ENCODE measurements at regions not wholly inside any gene's neighbourhood (a gene's known extent, or its start where the extent isn't known, plus 50 kb on each side); places are given as distances from the start of the nearest gene placed in this dataset.

DNA sequence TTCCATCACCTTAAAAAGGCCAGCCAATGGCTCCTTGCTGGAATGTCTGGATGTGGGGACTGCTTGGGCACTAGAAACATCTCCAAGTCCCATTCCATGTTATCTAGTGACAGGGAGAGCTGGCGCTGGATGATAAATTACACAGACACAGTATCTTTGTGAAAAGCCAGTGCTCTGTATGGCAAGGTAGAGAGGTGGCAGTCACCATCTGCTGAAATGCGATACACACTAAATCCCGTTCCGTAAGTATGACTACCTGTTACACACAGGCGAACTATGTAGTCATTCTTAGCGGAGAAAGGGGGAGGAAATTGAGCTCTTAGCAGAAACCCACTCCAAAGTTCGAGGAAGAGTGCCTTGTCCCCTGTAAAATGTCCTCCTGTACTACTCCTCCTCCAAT is 81.0 kb upstream of the MYOCD start:
- Mint-ChIP-seq H3K27me3 (peaks cover 18% of the 10 kb centered on the region), H3K27ac (no peak overlapping the region), H3K9me3 (peaks cover 6 to 19% of the 10 kb centered on the region in 2 donors), H3K4me1 (no peaks in the 10 kb centered on the region), H3K4me3 (no peak overlapping the region)
- DNase-seq: no peak
- no peak for ATAC-seq

DNA sequence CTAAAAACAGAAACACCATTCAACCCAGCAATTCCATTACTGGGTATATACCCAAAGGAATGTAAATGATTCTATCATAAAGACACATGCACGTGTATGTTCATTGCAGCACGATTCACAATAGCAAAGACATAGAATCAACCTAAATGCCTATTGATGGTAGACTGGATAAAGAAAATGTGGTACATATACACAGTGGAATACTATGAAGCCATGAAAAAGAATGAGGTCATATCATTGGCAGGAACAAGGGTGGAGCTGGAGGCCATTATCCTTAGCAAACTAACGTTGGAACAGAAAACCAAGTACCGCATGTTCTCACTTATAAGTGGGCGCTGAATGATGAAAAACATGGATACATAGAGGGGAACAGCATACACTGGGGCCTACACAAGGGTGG is 77.2 kb upstream of the MYOCD start:
- Mint-ChIP-seq H3K4me3 (no peak overlapping the region), H3K4me1 (no peaks in the 10 kb centered on the region), H3K27me3 (peaks cover 10% of the 10 kb centered on the region), H3K27ac (no peak overlapping the region), H3K9me3 (peaks cover 6 to 19% of the 10 kb centered on the region in 2 donors)
- DNase-seq: no peak
- no peak for ATAC-seq

DNA sequence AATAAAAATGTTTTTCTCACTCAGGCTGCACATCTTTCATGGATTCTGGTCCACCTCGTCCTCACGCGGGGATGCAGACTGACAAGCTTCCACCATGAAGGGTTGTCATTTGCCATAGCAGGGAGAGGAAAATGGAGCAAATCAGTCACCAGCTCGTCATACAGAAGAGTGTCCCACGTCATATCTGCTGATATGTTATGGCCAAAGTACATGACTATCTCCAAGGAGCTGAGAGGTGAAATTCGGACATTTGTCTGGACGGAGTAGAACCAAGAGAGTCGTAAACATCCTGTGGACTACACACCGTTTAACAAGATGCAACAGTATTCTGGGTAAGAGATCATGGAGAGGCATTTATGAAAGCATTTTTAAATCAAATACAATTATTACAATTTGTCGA is 75.3 kb upstream of the MYOCD start:
- no peaks in the 10 kb centered on the region for H3K4me1 Mint-ChIP-seq
- H3K4me3 Mint-ChIP-seq: no peak overlapping the region
- ATAC-seq: no peak
- H3K9me3 Mint-ChIP-seq: peaks cover 6 to 7% of the 10 kb centered on the region in 2 donors
- H3K27me3 Mint-ChIP-seq: no peaks in the 10 kb centered on the region
- H3K27ac Mint-ChIP-seq: no peak overlapping the region
- no peak for DNase-seq

DNA sequence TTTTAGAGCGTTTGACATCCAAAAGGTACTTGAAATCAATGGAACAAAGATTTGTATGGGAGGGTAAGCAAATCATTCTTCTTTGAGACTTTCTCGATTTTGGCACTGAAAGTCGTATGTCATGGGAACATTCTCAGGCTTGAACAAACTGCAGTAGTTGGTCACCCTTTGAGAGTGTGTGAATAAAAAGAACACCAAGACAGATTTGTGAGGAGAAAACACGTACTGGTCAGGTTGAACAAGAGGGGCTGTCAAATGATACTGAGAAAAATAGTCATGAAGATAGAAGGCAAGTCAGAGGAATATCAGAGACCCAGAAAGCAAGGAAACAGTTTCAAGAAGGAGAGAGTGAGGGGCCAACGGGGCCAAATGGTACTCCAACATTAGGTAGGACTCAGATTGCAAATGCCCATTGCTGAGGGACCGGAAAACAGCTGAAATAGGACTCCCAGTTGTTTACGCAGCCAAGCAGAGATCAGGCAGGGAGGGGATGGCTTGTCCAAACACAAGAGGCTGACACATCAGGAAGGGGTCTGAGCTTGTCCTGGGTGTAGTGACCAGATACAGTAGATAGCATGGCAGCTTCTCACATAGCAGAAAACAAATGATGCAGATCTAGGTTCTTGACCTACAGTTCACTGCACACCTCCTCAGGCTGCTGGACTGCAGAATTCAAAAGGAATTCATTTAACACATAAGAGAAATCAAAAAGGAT is 74.5 kb upstream of the MYOCD start:
- Mint-ChIP-seq H3K4me1 (no peaks in the 10 kb centered on the region), H3K9me3 (peaks cover 6 to 10% of the 10 kb centered on the region in 2 donors), H3K27ac (no peak overlapping the region), H3K4me3 (no peak overlapping the region), H3K27me3 (no peaks in the 10 kb centered on the region)
- ATAC-seq (no peak), DNase-seq (no peak)

DNA sequence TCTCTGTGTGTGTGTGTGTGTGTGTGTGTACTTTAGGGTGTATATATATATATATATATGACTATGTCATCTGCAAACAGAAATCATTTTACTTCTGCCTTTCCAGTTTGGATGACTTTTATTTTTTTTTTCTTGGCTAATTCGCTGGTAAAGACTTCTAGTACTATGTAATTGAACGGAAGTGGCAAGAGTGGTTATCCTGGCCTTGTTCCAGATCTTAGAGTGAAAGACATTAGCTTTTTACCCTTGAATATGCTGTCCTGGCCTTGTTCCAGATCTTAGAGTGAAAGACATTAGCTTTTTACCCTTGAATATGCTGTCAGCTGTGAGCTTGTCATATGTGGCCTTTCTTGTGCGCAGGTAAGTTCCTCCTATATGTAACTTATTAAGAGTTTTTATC is 72.7 kb upstream of the MYOCD start:
- ATAC-seq (no peak), DNase-seq (no peak)
- Mint-ChIP-seq H3K4me1 (no peaks in the 10 kb centered on the region), H3K9me3 (peaks cover 6 to 10% of the 10 kb centered on the region in 2 donors), H3K27me3 (no peaks in the 10 kb centered on the region), H3K4me3 (no peak overlapping the region), H3K27ac (no peak overlapping the region)

DNA sequence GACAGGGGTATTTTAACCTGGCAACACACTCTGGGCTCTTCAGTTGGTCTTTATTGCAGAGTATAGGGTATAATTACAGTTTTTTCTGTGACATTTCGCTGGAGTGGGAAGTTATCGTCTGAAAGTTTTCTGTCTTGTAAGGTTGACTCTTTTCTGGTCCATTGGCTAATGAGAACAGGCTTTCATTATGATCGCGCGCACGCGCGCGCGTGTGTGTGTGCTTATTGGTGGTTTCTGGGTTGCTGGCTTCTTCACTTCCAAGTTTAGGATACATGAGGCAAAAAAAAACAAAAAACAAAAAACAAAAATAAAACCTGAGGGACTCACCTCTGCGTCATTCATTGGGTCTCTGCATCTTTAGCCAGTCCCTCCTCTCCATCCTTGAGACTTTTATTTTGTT is 68.7 kb upstream of the MYOCD start:
- no peaks in the 10 kb centered on the region for H3K4me1 Mint-ChIP-seq
- H3K27me3 Mint-ChIP-seq: no peaks in the 10 kb centered on the region
- no peak overlapping the region for H3K4me3 Mint-ChIP-seq
- ATAC-seq (no peak), DNase-seq (no peak)
- peaks cover 0 to 10% of the 10 kb centered on the region in 2 donors for H3K9me3 Mint-ChIP-seq
- H3K27ac Mint-ChIP-seq: no peak overlapping the region

DNA sequence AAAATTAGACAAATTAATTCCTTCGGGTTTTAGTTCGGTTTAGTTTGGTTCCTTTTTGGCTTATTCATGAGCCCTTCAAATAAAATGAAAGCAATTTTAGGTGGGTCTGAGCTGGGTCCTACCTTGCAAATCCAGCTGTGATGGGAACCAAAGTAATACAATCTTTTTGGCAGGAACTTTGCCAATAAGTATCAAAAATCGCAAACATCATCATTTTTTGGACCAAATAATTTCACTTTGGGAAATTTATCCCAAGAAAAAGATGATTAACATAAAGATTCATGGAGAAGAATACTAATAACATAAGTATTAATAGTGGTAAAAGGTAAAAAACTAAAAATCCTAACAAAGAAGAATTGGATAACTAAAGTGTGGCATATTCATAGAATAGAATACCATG is 67.8 kb upstream of the MYOCD start:
- DNase-seq: no peak
- no peaks in the 10 kb centered on the region for H3K27me3 Mint-ChIP-seq
- H3K4me3 Mint-ChIP-seq: no peak overlapping the region
- no peak overlapping the region for H3K27ac Mint-ChIP-seq
- no peaks in the 10 kb centered on the region for H3K4me1 Mint-ChIP-seq
- no peak for ATAC-seq
- peaks cover 0 to 10% of the 10 kb centered on the region in 2 donors for H3K9me3 Mint-ChIP-seq

DNA sequence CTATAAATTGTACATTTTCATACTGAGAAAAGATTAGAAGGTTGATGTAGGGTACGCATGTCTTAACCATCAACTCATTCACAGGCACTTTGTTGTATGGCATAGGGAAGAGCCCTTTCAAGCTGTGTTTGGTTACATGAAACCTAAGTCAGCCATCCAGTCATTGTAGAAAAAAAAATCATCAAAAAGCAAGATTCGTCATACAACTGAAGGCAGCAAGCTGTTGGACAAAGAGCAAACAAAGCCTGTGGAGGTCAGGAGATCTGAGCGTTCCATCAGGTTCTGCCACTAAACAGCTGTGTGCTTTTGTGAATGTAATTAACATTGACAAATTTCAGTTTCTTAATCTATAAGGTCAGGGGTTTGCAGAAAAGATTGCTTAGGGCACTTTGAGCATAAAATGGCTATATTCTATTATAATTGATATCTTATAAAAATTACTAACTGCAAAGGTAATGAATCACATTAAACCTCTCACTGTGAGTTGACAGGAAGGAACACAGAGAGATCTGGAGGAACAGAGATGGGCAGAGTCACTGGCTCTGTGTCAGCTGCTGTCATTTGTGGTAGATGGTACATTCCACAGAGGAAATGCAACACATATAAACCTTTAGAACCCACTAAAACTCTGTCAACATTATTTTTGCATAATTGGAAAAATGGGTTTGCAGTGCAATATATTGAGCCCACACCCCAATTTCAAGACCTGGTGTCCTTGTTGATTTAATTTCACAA is 66.3 kb upstream of the MYOCD start:
- no peak overlapping the region for H3K27ac Mint-ChIP-seq
- peaks cover 0 to 17% of the 10 kb centered on the region in 2 donors for H3K9me3 Mint-ChIP-seq
- no peak for ATAC-seq
- H3K4me1 Mint-ChIP-seq: no peaks in the 10 kb centered on the region
- H3K27me3 Mint-ChIP-seq: no peaks in the 10 kb centered on the region
- no peak for DNase-seq
- H3K4me3 Mint-ChIP-seq: no peak overlapping the region

DNA sequence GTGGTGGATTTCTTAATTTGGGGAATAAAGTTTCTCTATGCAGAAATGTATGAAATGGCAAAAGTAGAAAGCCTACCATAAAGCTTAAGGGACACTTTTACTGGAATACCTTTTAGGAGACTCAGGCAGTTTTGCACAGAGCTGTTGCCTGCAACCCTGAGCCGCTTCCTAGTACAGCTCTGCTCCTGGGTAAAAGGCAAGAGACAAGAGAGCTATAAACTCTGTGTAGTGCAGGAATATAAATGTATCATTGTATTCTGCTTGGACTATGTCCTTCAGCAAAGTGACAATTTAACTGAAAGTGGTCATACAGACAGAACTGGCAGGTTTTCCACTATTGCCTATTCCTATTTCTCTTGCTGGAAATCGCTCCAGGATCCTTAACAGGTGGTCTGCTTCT is 65.3 kb upstream of the MYOCD start:
- no peak for DNase-seq
- no peaks in the 10 kb centered on the region for H3K4me1 Mint-ChIP-seq
- no peak overlapping the region for H3K4me3 Mint-ChIP-seq
- H3K27me3 Mint-ChIP-seq: no peaks in the 10 kb centered on the region
- no peak for ATAC-seq
- no peak overlapping the region for H3K27ac Mint-ChIP-seq
- peaks cover 0 to 10% of the 10 kb centered on the region in 2 donors for H3K9me3 Mint-ChIP-seq

DNA sequence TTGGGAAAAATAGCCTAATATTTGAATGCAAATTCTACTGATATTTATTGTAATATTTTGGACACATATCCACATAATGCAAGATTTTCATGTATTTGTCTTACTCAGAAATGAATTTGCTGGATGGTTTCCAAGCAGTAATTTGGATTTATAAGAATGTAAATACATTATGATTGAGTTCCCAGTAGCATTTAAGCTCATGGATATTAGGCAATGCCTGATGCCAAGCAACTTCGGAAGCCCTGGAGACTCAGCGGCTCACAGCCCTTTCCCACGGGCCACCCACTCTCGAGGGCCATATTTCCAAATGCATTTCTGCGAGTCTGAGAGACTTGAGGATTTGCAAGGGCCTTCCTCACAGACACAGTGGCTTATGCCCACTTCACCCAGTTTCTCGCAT is 62.1 kb upstream of the MYOCD start:
- Mint-ChIP-seq H3K9me3 (peaks cover 6 to 22% of the 10 kb centered on the region in 2 donors), H3K27me3 (no peaks in the 10 kb centered on the region), H3K4me1 (no peaks in the 10 kb centered on the region), H3K27ac (no peak overlapping the region), H3K4me3 (no peak overlapping the region)
- DNase-seq (no peak), ATAC-seq (no peak)

DNA sequence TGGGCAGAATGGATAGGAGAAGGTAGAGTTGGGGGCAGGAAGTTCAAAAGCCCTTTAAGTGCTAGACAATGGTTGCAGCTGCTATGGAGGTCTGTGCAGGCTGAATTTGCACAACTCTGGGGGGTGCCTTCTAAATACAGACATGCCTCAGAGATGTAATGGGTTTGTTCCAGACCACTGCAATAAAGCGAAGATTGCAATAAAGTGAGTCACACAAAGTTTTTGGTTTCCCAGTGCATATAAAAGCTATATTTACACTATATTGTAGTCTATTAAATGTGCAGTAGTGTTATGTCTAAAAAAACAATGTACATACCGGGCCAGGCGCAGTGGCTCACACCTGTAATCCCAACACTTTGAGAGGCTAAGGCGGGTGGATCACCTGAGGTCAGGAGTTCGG is 60.5 kb upstream of the MYOCD start:
- no peak for ATAC-seq

DNA sequence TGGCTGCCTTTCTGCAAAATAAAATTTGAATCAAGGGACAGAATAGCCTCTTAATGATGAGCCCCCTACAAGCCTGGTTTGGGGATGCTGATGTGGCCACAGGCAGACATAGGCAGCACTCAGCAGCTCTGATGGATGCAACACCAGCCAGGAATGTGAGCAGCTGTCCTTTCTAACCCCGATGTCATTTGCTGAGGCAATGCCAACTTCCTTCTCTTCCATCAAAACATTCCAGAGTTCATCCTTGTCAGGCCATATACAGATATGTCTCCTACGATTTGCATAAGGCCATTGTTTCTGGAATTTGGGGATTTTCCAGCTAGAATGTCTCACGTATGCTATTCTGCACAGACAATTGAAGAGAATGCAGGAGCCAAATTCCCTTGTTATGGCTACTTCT is 52.1 kb upstream of the MYOCD start:
- DNase-seq (no peak), ATAC-seq (no peak)
- no peaks in the 10 kb centered on the region for H3K4me1 Mint-ChIP-seq
- H3K9me3 Mint-ChIP-seq: peaks cover 0 to 22% of the 10 kb centered on the region in 2 donors
- H3K27me3 Mint-ChIP-seq: no peaks in the 10 kb centered on the region
- H3K4me3 Mint-ChIP-seq: no peak overlapping the region
- H3K27ac Mint-ChIP-seq: no peak overlapping the region

More for the DNA sequence above, 60.5 kb upstream of the MYOCD start:
- Mint-ChIP-seq H3K9me3 (peaks cover 6 to 26% of the 10 kb centered on the region in 2 donors), H3K27ac (no peak overlapping the region), H3K4me1 (no peaks in the 10 kb centered on the region), H3K27me3 (no peaks in the 10 kb centered on the region), H3K4me3 (no peak overlapping the region)
- DNase-seq: no peak
